IMR-90 (cell line): ENCODE measurements at regions not wholly inside any gene's neighbourhood (a gene's known extent, or its start where the extent isn't known, plus 50 kb on each side); places are given as distances from the start of the nearest gene placed in this dataset.

ENCODE experiments used
- ATAC-seq: fragments of 200-7000 bp; cut with Tn5 transposase; 2 replicates; pipeline ENCODE4 v1.9.1; 2020; ENCODE audit warnings: low read depth, mild to moderate bottlenecking, moderate library complexity
- BruUV-seq: library from RNA; stranded (reverse); fragments of 400-500 nt; replicated peaks from 2 replicates; lab custom pipeline; 2021; lab: Mats Ljungman, UMichigan
- CTCF ChIA-PET: fragments of 300-600 bp; formaldehyde crosslinking; extraction: SDS; loops from one replicate; lab custom pipeline; 2021; ENCODE audit warnings: antibody characterized with exemption; lab: Yijun Ruan, JAX
- POLR2A ChIA-PET: fragments of 300-600 bp; sonication (Branson Sonifier 250); formaldehyde crosslinking; loops from one replicate; lab custom pipeline; 2022; ENCODE audit warnings: antibody characterized with exemption; ENCODE audit not compliant: unreplicated experiment; lab: Charles Lee
- DNase-seq: peaks from one replicate; pipeline ENCODE4 v3.0.0; 2013
- H2AFZ ChIP-seq: replicated peaks from 2 replicates; pipeline ENCODE3; 2013; ENCODE audit warnings: low read length, mild to moderate bottlenecking; ENCODE audit not compliant: poor library complexity
- H2AK5ac ChIP-seq: 2 replicates; pipeline ENCODE4 v1.6.1; 2013; ENCODE audit warnings: low read depth, low read length, inconsistent platforms
- H2AK9ac ChIP-seq: replicated peaks from 2 replicates; pipeline ENCODE3; 2013; ENCODE audit warnings: mild to moderate bottlenecking, low read depth, low read length, moderate library complexity; ENCODE audit not compliant: poor library complexity
- H2BK120ac ChIP-seq: 2 replicates; pipeline ENCODE4 v1.6.1; 2013; ENCODE audit warnings: low read depth, low read length, inconsistent platforms
- H2BK15ac ChIP-seq: 3 replicates; pipeline ENCODE4 v1.6.1; 2013; ENCODE audit warnings: low read depth, low read length, inconsistent platforms
- H2BK20ac ChIP-seq: 2 replicates; pipeline ENCODE4 v1.6.1; 2013; ENCODE audit warnings: low read depth, mild to moderate bottlenecking, inconsistent platforms, low read length, moderate library complexity
- H2BK5ac ChIP-seq: 2 replicates; pipeline ENCODE4 v1.6.1; 2013; ENCODE audit warnings: mild to moderate bottlenecking, low read depth, low read length, inconsistent platforms; ENCODE audit not compliant: poor library complexity, severe bottlenecking
- H3K14ac ChIP-seq: replicated peaks from 2 replicates; pipeline ENCODE4 v1.6.1; 2013; ENCODE audit warnings: low read depth, low read length, inconsistent platforms
- H3K18ac ChIP-seq: 2 replicates; pipeline ENCODE4 v1.6.1; 2013; ENCODE audit warnings: low read depth, low read length, control low read depth
- H3K23ac ChIP-seq: 2 replicates; pipeline ENCODE4 v1.6.1; 2013; ENCODE audit warnings: low read depth, low read length, inconsistent platforms
- H3K27ac ChIP-seq: 2 replicates; pipeline ENCODE4 v1.5.1; 2013; ENCODE audit warnings: mild to moderate bottlenecking, control low read depth, low read length; ENCODE audit not compliant: insufficient read depth
- H3K27me3 ChIP-seq: 2 replicates; pipeline ENCODE4 v1.6.1; 2013; ENCODE audit warnings: low read length; ENCODE audit not compliant: control insufficient read depth, insufficient read depth
- H3K36me3 ChIP-seq: 2 replicates; pipeline ENCODE4 v1.6.1; 2013; ENCODE audit warnings: low read length, mixed read lengths; ENCODE audit not compliant: control insufficient read depth, insufficient read depth
- H3K4ac ChIP-seq: 2 replicates; pipeline ENCODE4 v1.6.1; 2013; ENCODE audit warnings: low read depth, low read length, inconsistent platforms
- H3K4me1 ChIP-seq: 2 replicates; pipeline ENCODE4 v1.6.1; 2013; ENCODE audit warnings: low read length, mixed read lengths; ENCODE audit not compliant: control insufficient read depth, insufficient read depth
- H3K4me2 ChIP-seq: 2 replicates; pipeline ENCODE4 v1.6.1; 2013; ENCODE audit warnings: low read depth, mild to moderate bottlenecking, control low read depth, low read length, moderate library complexity
- H3K4me3 ChIP-seq: 2 replicates; pipeline ENCODE4 v1.5.1; 2013; ENCODE audit warnings: low read depth, mild to moderate bottlenecking, control low read depth, low read length, moderate library complexity; ENCODE audit not compliant: insufficient read depth
- H3K56ac ChIP-seq: 2 replicates; pipeline ENCODE4 v1.6.1; 2013; ENCODE audit warnings: low read length, inconsistent platforms; ENCODE audit not compliant: insufficient read depth; ENCODE audit errors: extremely low read depth
- H3K79me1 ChIP-seq, 2 experiments: 2 replicates each; pipeline ENCODE4 v1.6.1; 2013; ENCODE audit warnings: low read length in 2 of 2, inconsistent platforms in 1 of 2, low read depth in 1 of 2
- H3K9ac ChIP-seq: 2 replicates; pipeline ENCODE4 v1.6.1; 2013; ENCODE audit warnings: low read depth, low read length, control low read depth
- H3K9me1 ChIP-seq: 2 replicates; pipeline ENCODE4 v1.6.1; 2013; ENCODE audit warnings: low read length, inconsistent platforms; ENCODE audit not compliant: insufficient read depth
- H3K9me3 ChIP-seq: 2 replicates; pipeline ENCODE4 v1.6.1; 2013; ENCODE audit warnings: low read length; ENCODE audit not compliant: control insufficient read depth, insufficient read depth
- H4K20me1 ChIP-seq: 2 replicates; pipeline ENCODE4 v1.6.1; 2013; ENCODE audit warnings: low read length, inconsistent platforms; ENCODE audit not compliant: insufficient read depth
- H4K5ac ChIP-seq: 2 replicates; pipeline ENCODE4 v1.6.1; 2013; ENCODE audit warnings: mild to moderate bottlenecking, low read depth, low read length, control low read depth
- H4K8ac ChIP-seq, 2 experiments: 2 replicates each; pipeline ENCODE4 v1.6.1; 2013; ENCODE audit warnings: low read depth in 2 of 2, low read length in 2 of 2, control low read depth in 1 of 2, inconsistent platforms in 1 of 2
- H4K91ac ChIP-seq: 2 replicates; pipeline ENCODE4 v1.6.1; 2013; ENCODE audit warnings: low read depth, low read length, inconsistent platforms; ENCODE audit not compliant: insufficient read depth
- BHLHE40 ChIP-seq: fragments of 150-350 bp; IDR thresholded peaks from 2 replicates; pipeline ENCODE4 v1.6.1; 2016; ENCODE audit warnings: mild to moderate bottlenecking, low read depth, low read length
- CEBPB ChIP-seq: IDR thresholded peaks from 2 replicates; pipeline ENCODE4 v1.6.1; 2012; ENCODE audit warnings: low read depth, low read length, improper control_type of control experiment
- CHD1 ChIP-seq: IDR thresholded peaks from 2 replicates; pipeline ENCODE4 v1.6.1; 2012; ENCODE audit warnings: low read depth, low read length, improper control_type of control experiment
- MAFK ChIP-seq: IDR thresholded peaks from 2 replicates; pipeline ENCODE4 v1.6.1; 2012; ENCODE audit warnings: low read depth, low read length, improper control_type of control experiment
- MAZ ChIP-seq: IDR thresholded peaks from 2 replicates; pipeline ENCODE4 v1.6.1; 2012; ENCODE audit warnings: low read depth, mild to moderate bottlenecking, low read length, improper control_type of control experiment, moderate library complexity, borderline replicate concordance
- MXI1 ChIP-seq: IDR thresholded peaks from 2 replicates; pipeline ENCODE4 v1.6.1; 2012; ENCODE audit warnings: low read depth, mild to moderate bottlenecking, low read length, moderate library complexity, borderline replicate concordance
- NFE2L2 ChIP-seq: fragments of 150-350 bp; IDR thresholded peaks from 2 replicates; pipeline ENCODE4 v1.6.1; 2016; ENCODE audit warnings: low read depth, mild to moderate bottlenecking, low read length
- RAD21 ChIP-seq: IDR thresholded peaks from 2 replicates; pipeline ENCODE4 v1.6.1; 2012; ENCODE audit warnings: low read length, improper control_type of control experiment
- RCOR1 ChIP-seq: IDR thresholded peaks from 2 replicates; pipeline ENCODE4 v1.6.1; 2012; ENCODE audit warnings: mild to moderate bottlenecking, low read length, improper control_type of control experiment; ENCODE audit not compliant: insufficient replicate concordance
- RFX5 ChIP-seq: IDR thresholded peaks from 2 replicates; pipeline ENCODE4 v1.8.0; 2012; ENCODE audit warnings: low read depth, mild to moderate bottlenecking, low read length, moderate library complexity
- SMC3 ChIP-seq: fragments of 150-350 bp; IDR thresholded peaks from 2 replicates; pipeline ENCODE4 v1.6.1; 2016; ENCODE audit warnings: low read depth, mild to moderate bottlenecking, antibody characterized with exemption, low read length, moderate library complexity
- WGBS, 2 experiments: methylation state at CpG; one replicate each; pipeline versions ENCODE4 v1.1.5 to v1.1.7; 2013; ENCODE audit warnings: missing lambda C conversion rate in 2 of 2; ENCODE audit not compliant: insufficient read length in 1 of 2; ENCODE audit errors: extremely low coverage in 2 of 2; 5-methylcytosine and 5-hydroxymethylcytosine counted together
- dilution Hi-C: fragments of 300-500 bp; cut with HindIII; formaldehyde crosslinking; loops from one replicate; pipeline ENCODE4 v1.14.3; 2018; ENCODE audit warnings: low sequenced_read_pairs; ENCODE audit not compliant: unreplicated experiment
- in situ Hi-C: fragments of 300-500 bp; cut with MboI; formaldehyde crosslinking; loops from 3 replicates; pipeline ENCODE4 v1.14.3; 2019; ENCODE audit warnings: low sequenced_read_pairs, inconsistent platforms, mixed read lengths
- intact Hi-C: fragments of 100-400 bp; cut with micrococcal nuclease; formaldehyde crosslinking; loops from 2 replicates; pipeline ENCODE4 v1.10.0; 2022
- TF ChIP-seq, protein P1 (sequence below): fragments of 150-350 bp; IDR thresholded peaks from 2 replicates; pipeline ENCODE4 v1.6.1; 2016; ENCODE audit warnings: low read depth, mild to moderate bottlenecking, low read length, moderate library complexity, borderline replicate concordance
- TF ChIP-seq, protein P2 (sequence below): fragments of 150-350 bp; IDR thresholded peaks from 2 replicates; pipeline ENCODE4 v1.6.1; 2017; ENCODE audit warnings: mild to moderate bottlenecking, antibody characterized with exemption, low read length, low read depth
- TF ChIP-seq, protein P3 (sequence below): conservative IDR thresholded peaks from 2 replicates; pipeline ENCODE4 v1.5.1; 2012; ENCODE audit warnings: mild to moderate bottlenecking, low read depth, low read length, improper control_type of control experiment

DNA sequence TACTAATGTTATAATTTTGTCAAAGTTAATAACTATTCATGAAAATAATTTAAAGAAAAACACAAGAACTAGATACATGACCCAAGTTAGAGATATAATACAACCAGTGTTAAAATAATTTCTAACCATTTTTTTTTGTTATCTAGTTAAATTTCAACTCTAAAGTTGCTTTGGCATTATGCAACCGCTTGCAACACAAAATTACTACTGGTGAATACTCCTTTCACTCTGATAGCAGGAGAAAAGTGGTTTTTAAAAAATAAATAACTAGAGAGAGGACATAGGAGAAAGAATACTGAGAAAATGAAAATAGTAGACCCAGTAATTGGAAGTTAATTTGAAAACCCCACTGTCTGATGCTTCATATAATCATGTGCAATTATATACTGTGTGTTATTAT is 622.4 kb upstream of the GRIN3A start:
- TF ChIP-seq MAFK (no peak), RCOR1 (no peak), CHD1 (no peak), MXI1 (no peak), BHLHE40 (no peak), RAD21 (no peak), CEBPB (no peak), NFE2L2 (no peak), RFX5 (no peak), MAZ (no peak), SMC3 (no peak)
- TF ChIP-seq, protein P1, sequence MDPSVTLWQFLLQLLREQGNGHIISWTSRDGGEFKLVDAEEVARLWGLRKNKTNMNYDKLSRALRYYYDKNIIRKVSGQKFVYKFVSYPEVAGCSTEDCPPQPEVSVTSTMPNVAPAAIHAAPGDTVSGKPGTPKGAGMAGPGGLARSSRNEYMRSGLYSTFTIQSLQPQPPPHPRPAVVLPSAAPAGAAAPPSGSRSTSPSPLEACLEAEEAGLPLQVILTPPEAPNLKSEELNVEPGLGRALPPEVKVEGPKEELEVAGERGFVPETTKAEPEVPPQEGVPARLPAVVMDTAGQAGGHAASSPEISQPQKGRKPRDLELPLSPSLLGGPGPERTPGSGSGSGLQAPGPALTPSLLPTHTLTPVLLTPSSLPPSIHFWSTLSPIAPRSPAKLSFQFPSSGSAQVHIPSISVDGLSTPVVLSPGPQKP, result no peak
- TF ChIP-seq, protein P2, sequence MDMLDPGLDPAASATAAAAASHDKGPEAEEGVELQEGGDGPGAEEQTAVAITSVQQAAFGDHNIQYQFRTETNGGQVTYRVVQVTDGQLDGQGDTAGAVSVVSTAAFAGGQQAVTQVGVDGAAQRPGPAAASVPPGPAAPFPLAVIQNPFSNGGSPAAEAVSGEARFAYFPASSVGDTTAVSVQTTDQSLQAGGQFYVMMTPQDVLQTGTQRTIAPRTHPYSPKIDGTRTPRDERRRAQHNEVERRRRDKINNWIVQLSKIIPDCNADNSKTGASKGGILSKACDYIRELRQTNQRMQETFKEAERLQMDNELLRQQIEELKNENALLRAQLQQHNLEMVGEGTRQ, result no peak
- TF ChIP-seq, protein P3, sequence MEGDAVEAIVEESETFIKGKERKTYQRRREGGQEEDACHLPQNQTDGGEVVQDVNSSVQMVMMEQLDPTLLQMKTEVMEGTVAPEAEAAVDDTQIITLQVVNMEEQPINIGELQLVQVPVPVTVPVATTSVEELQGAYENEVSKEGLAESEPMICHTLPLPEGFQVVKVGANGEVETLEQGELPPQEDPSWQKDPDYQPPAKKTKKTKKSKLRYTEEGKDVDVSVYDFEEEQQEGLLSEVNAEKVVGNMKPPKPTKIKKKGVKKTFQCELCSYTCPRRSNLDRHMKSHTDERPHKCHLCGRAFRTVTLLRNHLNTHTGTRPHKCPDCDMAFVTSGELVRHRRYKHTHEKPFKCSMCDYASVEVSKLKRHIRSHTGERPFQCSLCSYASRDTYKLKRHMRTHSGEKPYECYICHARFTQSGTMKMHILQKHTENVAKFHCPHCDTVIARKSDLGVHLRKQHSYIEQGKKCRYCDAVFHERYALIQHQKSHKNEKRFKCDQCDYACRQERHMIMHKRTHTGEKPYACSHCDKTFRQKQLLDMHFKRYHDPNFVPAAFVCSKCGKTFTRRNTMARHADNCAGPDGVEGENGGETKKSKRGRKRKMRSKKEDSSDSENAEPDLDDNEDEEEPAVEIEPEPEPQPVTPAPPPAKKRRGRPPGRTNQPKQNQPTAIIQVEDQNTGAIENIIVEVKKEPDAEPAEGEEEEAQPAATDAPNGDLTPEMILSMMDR, result no peak
- no peak for ATAC-seq
- in situ Hi-C loops (no loop called here), intact Hi-C loops (no loop called here), dilution Hi-C loops (no loop called here)
- H2BK20ac ChIP-seq, result no peak overlapping the region
- H3K9ac ChIP-seq, result no peak overlapping the region
- H4K5ac ChIP-seq, result no peak overlapping the region
- no peak overlapping the region for H3K4me2 ChIP-seq
- H2BK5ac ChIP-seq, result no peak overlapping the region
- no peaks in the 10 kb centered on the region for H3K79me1 ChIP-seq
- no peak overlapping the region for H4K8ac ChIP-seq
- H2AFZ ChIP-seq, result no peak overlapping the region
- no peak overlapping the region for H4K91ac ChIP-seq
- WGBS, 2 experiments, result no CpG with 5 or more reads among the region's 1 CpG
- no peaks in the 10 kb centered on the region for H3K4me1 ChIP-seq
- no peak overlapping the region for H2BK15ac ChIP-seq
- no peaks in the 10 kb centered on the region for H3K27me3 ChIP-seq
- no peak overlapping the region for H3K18ac ChIP-seq
- ChIA-PET CTCF (no interaction called here), POLR2A (no interaction called here)
- H3K14ac ChIP-seq, result no peak overlapping the region
- no peak overlapping the region for H3K23ac ChIP-seq
- H3K27ac ChIP-seq, result no peak overlapping the region
- peaks cover 3% of the 10 kb centered on the region; the same call in 1 of the 2 replicates for H3K9me3 ChIP-seq
- BruUV-seq, result no TSS peak
- no peak overlapping the region for H2AK9ac ChIP-seq
- H3K4ac ChIP-seq, result no peak overlapping the region
- no peak overlapping the region for H3K56ac ChIP-seq
- no peak overlapping the region for H3K4me3 ChIP-seq
- H2AK5ac ChIP-seq, result no peak overlapping the region
- no peaks in the 10 kb centered on the region for H3K36me3 ChIP-seq
- no peak overlapping the region for H2BK120ac ChIP-seq
- no peak for DNase-seq
- H3K9me1 ChIP-seq, result no peaks in the 10 kb centered on the region
- no peaks in the 10 kb centered on the region for H4K20me1 ChIP-seq
